22Rv1 (cell line): ENCODE measurements at regions not wholly inside any gene's neighbourhood (a gene's known extent, or its start where the extent isn't known, plus 50 kb on each side); places are given as distances from the start of the nearest gene placed in this dataset.

ENCODE experiments used
- CTCF ChIP-seq: fragments of 450-650 bp; IDR thresholded peaks from 2 replicates; pipeline ENCODE4 v1.5.1; 2017; ENCODE audit warnings: mild to moderate bottlenecking
- ZFX ChIP-seq: fragments of 450-650 bp; IDR thresholded peaks from 2 replicates; pipeline ENCODE4 v1.6.1; 2017; ENCODE audit warnings: antibody characterized with exemption, borderline replicate concordance

GRCh38 chr6:74448850-74449249 lies 752.8 kb downstream of the CD109 start:
- TF ChIP-seq CTCF (no peak), ZFX (no peak)
